ENCODE measurements at regions not wholly inside any gene's neighbourhood (a gene's known extent, or its start where the extent isn't known, plus 50 kb on each side); places are given as distances from the start of the nearest gene placed in this dataset.

DNA sequence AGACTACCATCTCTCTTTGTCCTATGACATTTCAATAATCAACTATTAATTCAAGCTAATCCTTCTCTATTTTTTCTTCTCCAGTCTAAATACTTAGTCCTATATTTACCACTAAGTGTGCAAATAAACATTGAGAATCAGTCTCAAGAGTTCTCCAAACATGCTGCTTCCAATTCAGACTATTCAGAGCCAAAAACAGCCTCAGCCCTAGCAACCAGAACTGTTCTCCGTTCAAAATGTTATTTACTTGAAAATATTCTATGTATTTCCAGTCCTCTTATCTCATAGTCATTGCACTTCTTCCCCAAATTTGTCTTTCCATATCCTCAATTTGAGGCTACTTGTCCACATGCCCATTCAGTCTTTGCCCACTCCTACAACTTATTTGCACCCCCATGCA is 805.5 kb downstream of the IGSF11 start (continued):
- TF ChIP-seq, protein P1, sequence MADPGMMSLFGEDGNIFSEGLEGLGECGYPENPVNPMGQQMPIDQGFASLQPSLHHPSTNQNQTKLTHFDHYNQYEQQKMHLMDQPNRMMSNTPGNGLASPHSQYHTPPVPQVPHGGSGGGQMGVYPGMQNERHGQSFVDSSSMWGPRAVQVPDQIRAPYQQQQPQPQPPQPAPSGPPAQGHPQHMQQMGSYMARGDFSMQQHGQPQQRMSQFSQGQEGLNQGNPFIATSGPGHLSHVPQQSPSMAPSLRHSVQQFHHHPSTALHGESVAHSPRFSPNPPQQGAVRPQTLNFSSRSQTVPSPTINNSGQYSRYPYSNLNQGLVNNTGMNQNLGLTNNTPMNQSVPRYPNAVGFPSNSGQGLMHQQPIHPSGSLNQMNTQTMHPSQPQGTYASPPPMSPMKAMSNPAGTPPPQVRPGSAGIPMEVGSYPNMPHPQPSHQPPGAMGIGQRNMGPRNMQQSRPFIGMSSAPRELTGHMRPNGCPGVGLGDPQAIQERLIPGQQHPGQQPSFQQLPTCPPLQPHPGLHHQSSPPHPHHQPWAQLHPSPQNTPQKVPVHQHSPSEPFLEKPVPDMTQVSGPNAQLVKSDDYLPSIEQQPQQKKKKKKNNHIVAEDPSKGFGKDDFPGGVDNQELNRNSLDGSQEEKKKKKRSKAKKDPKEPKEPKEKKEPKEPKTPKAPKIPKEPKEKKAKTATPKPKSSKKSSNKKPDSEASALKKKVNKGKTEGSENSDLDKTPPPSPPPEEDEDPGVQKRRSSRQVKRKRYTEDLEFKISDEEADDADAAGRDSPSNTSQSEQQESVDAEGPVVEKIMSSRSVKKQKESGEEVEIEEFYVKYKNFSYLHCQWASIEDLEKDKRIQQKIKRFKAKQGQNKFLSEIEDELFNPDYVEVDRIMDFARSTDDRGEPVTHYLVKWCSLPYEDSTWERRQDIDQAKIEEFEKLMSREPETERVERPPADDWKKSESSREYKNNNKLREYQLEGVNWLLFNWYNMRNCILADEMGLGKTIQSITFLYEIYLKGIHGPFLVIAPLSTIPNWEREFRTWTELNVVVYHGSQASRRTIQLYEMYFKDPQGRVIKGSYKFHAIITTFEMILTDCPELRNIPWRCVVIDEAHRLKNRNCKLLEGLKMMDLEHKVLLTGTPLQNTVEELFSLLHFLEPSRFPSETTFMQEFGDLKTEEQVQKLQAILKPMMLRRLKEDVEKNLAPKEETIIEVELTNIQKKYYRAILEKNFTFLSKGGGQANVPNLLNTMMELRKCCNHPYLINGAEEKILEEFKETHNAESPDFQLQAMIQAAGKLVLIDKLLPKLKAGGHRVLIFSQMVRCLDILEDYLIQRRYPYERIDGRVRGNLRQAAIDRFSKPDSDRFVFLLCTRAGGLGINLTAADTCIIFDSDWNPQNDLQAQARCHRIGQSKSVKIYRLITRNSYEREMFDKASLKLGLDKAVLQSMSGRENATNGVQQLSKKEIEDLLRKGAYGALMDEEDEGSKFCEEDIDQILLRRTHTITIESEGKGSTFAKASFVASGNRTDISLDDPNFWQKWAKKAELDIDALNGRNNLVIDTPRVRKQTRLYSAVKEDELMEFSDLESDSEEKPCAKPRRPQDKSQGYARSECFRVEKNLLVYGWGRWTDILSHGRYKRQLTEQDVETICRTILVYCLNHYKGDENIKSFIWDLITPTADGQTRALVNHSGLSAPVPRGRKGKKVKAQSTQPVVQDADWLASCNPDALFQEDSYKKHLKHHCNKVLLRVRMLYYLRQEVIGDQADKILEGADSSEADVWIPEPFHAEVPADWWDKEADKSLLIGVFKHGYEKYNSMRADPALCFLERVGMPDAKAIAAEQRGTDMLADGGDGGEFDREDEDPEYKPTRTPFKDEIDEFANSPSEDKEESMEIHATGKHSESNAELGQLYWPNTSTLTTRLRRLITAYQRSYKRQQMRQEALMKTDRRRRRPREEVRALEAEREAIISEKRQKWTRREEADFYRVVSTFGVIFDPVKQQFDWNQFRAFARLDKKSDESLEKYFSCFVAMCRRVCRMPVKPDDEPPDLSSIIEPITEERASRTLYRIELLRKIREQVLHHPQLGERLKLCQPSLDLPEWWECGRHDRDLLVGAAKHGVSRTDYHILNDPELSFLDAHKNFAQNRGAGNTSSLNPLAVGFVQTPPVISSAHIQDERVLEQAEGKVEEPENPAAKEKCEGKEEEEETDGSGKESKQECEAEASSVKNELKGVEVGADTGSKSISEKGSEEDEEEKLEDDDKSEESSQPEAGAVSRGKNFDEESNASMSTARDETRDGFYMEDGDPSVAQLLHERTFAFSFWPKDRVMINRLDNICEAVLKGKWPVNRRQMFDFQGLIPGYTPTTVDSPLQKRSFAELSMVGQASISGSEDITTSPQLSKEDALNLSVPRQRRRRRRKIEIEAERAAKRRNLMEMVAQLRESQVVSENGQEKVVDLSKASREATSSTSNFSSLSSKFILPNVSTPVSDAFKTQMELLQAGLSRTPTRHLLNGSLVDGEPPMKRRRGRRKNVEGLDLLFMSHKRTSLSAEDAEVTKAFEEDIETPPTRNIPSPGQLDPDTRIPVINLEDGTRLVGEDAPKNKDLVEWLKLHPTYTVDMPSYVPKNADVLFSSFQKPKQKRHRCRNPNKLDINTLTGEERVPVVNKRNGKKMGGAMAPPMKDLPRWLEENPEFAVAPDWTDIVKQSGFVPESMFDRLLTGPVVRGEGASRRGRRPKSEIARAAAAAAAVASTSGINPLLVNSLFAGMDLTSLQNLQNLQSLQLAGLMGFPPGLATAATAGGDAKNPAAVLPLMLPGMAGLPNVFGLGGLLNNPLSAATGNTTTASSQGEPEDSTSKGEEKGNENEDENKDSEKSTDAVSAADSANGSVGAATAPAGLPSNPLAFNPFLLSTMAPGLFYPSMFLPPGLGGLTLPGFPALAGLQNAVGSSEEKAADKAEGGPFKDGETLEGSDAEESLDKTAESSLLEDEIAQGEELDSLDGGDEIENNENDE (IDR thresholded peaks at IDR 0.05; ENCODE audit: insufficient replicate concordance, low read length) = no peak
- no peak for TF ChIP-seq SIX5 (IDR thresholded peaks at IDR 0.05; ENCODE audit: low read depth, low read length)
- no peak for TF ChIP-seq RNF2 (IDR thresholded peaks at IDR 0.05; ENCODE audit: borderline replicate concordance, low read depth, low read length, missing control alignments, poor library complexity, severe bottlenecking)
- TF ChIP-seq KDM5A (IDR thresholded peaks at IDR 0.05; ENCODE audit: low read length) = no peak
- TF ChIP-seq YY1 (IDR thresholded peaks at IDR 0.05; ENCODE audit: low read depth, low read length) = no peak
- TF ChIP-seq, protein P2, sequence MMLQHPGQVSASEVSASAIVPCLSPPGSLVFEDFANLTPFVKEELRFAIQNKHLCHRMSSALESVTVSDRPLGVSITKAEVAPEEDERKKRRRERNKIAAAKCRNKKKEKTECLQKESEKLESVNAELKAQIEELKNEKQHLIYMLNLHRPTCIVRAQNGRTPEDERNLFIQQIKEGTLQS (IDR thresholded peaks at IDR 0.05; ENCODE audit: insufficient read depth, low read depth, low read length) = no peak
- TF ChIP-seq, protein P3, sequence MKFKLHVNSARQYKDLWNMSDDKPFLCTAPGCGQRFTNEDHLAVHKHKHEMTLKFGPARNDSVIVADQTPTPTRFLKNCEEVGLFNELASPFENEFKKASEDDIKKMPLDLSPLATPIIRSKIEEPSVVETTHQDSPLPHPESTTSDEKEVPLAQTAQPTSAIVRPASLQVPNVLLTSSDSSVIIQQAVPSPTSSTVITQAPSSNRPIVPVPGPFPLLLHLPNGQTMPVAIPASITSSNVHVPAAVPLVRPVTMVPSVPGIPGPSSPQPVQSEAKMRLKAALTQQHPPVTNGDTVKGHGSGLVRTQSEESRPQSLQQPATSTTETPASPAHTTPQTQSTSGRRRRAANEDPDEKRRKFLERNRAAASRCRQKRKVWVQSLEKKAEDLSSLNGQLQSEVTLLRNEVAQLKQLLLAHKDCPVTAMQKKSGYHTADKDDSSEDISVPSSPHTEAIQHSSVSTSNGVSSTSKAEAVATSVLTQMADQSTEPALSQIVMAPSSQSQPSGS (IDR thresholded peaks at IDR 0.05; ENCODE audit: low read length) = no peak
- no peak for TF ChIP-seq JUN (IDR thresholded peaks at IDR 0.05; ENCODE audit: low read depth, low read length)
- no peak for TF ChIP-seq EZH2 (IDR thresholded peaks at IDR 0.05; ENCODE audit: low read depth, low read length, severe bottlenecking)
